ENCODE measurements at regions not wholly inside any gene's neighbourhood (a gene's known extent, or its start where the extent isn't known, plus 50 kb on each side); places are given as distances from the start of the nearest gene placed in this dataset.

GRCh38 chr1:114224196-114224907, 70.7 kb upstream of the SYT6 start:
- no peak for DNase-seq (ENCODE audit: low read depth)

GRCh38 chr1:114222920-114223319, 69.3 kb upstream of the SYT6 start:
- DNase-seq (ENCODE audit: low read depth): no peak

GRCh38 chr1:114219172-114219868, 65.7 kb upstream of the SYT6 start:
- no peak for DNase-seq (ENCODE audit: low read depth)

GRCh38 chr1:114218361-114219171, 64.9 kb upstream of the SYT6 start:
- no peak for DNase-seq (ENCODE audit: low read depth)

GRCh38 chr1:114216431-114217173, 62.9 kb upstream of the SYT6 start:
- DNase-seq (ENCODE audit: low read depth): no peak

GRCh38 chr1:114215436-114215835, 61.8 kb upstream of the SYT6 start:
- no peak for DNase-seq (ENCODE audit: low read depth)

- no peak for DNase-seq (ENCODE audit: low read depth)
These were observed 60.3 kb upstream of the SYT6 start for GRCh38 chr1:114214016-114214415.

- DNase-seq (ENCODE audit: low read depth): no peak
These were observed 56.3 kb upstream of the SYT6 start for GRCh38 chr1:114209971-114210370.

GRCh38 chr1:114208714-114209113, 55.0 kb upstream of the SYT6 start:
- no peak for DNase-seq (ENCODE audit: low read depth)

- DNase-seq (ENCODE audit: low read depth): no peak
These were observed 54.4 kb upstream of the SYT6 start for GRCh38 chr1:114208106-114208505.

GRCh38 chr1:114207635-114208034, 54.0 kb upstream of the SYT6 start:
- no peak for DNase-seq (ENCODE audit: low read depth)

GRCh38 chr1:114206392-114206791, 52.7 kb upstream of the SYT6 start:
- DNase-seq (ENCODE audit: low read depth): no peak

- no peak for DNase-seq (ENCODE audit: low read depth)
These were observed 50.0 kb upstream of the SYT6 start for GRCh38 chr1:114203595-114204128.

Measured in stimulated activated CD8-positive, alpha-beta memory T cell treated with anti-CD3 and anti-CD28 coated beads, Interleukin-15, amount 100 ng/mL, for 24 hours (primary cell).